ENCODE measurements at regions not wholly inside any gene's neighbourhood (a gene's known extent, or its start where the extent isn't known, plus 50 kb on each side); places are given as distances from the start of the nearest gene placed in this dataset.
A peak's percentile ranks its signal among the peaks of the same experiment; 100 is the strongest.
"Not testable (repeated sequence)": the region's sequence is repeated elsewhere in the genome, so short reads cannot be mapped to it uniquely, and the experiment has no call there.

- no peak for DNase-seq
Observed at GRCh38 chr15:53116169-53116568, 326.0 kb upstream of the ONECUT1 start.

- DNase-seq: no peak
Observed at GRCh38 chr15:53115563-53115962, 325.4 kb upstream of the ONECUT1 start.

GRCh38 chr15:53114960-53115359 is 324.8 kb upstream of the ONECUT1 start:
- DNase-seq: no peak

- no peak for DNase-seq
Observed at GRCh38 chr15:53110999-53111398, 320.9 kb upstream of the ONECUT1 start.

- no peak for DNase-seq
Observed at GRCh38 chr15:53108319-53108718, 318.2 kb upstream of the ONECUT1 start.

GRCh38 chr15:53107855-53108254 is 317.7 kb upstream of the ONECUT1 start:
- DNase-seq: no peak

GRCh38 chr15:53106505-53107286 is 316.6 kb upstream of the ONECUT1 start:
- peak; percentile 49 for DNase-seq

- DNase-seq: no peak
Observed at GRCh38 chr15:53102483-53102882, 312.3 kb upstream of the ONECUT1 start.

- DNase-seq: no peak
Observed at GRCh38 chr15:53080484-53080883, 290.3 kb upstream of the ONECUT1 start.

- DNase-seq: no peak
Observed at GRCh38 chr15:53074221-53074620, 284.1 kb upstream of the ONECUT1 start.

GRCh38 chr15:53072077-53072476 is 281.9 kb upstream of the ONECUT1 start:
- peak; percentile 78 for DNase-seq

GRCh38 chr15:53068636-53069035 is 278.5 kb upstream of the ONECUT1 start:
- no peak for DNase-seq

GRCh38 chr15:53059273-53060043 is 269.3 kb upstream of the ONECUT1 start:
- DNase-seq: no peak

GRCh38 chr15:53046153-53046790 is 256.1 kb upstream of the ONECUT1 start:
- no peak for DNase-seq

- no peak for DNase-seq
Observed at GRCh38 chr15:53038655-53038941, 248.5 kb upstream of the ONECUT1 start.

- no peak for DNase-seq
Observed at GRCh38 chr15:53037904-53038654, 247.9 kb upstream of the ONECUT1 start.

GRCh38 chr15:53036641-53037040 is 246.5 kb upstream of the ONECUT1 start:
- DNase-seq: peak; percentile 40

GRCh38 chr15:53034767-53035245 is 244.7 kb upstream of the ONECUT1 start:
- DNase-seq: no peak

- no peak for DNase-seq
Observed at GRCh38 chr15:53033709-53034108, 243.6 kb upstream of the ONECUT1 start.

- DNase-seq: no peak
Observed at GRCh38 chr15:53031469-53031868, 241.3 kb upstream of the ONECUT1 start.

- no peak for DNase-seq
Observed at GRCh38 chr15:53022788-53023187, 232.7 kb upstream of the ONECUT1 start.

GRCh38 chr15:53013329-53013728 is 223.2 kb upstream of the ONECUT1 start:
- DNase-seq: no peak

- DNase-seq: not testable (repeated sequence)
Observed at GRCh38 chr15:53011779-53012178, 221.6 kb upstream of the ONECUT1 start.
